Fibroblast of lung (primary cell): ENCODE measurements at regions not wholly inside any gene's neighbourhood (a gene's known extent, or its start where the extent isn't known, plus 50 kb on each side); places are given as distances from the start of the nearest gene placed in this dataset.

Experiments
- EZH2 ChIP-seq: IDR thresholded peaks from 2 replicates; pipeline ENCODE4 v1.5.1; 2012; ENCODE audit warnings: low read length, control low read depth, mild to moderate bottlenecking; ENCODE audit errors: missing control alignments
- TF ChIP-seq, protein P1 (sequence below), 2 donors: IDR thresholded peaks in 1 of 2; conservative IDR thresholded peaks in 1 of 2; 1 replicate in 1 of 2; 2 replicates in 1 of 2; pipeline ENCODE4 v1.5.1; 2011 to 2012; ENCODE audit warnings: low read length in 2 of 2, control low read depth in 1 of 2, inconsistent platforms in 1 of 2, low read depth in 1 of 2, mild to moderate bottlenecking in 1 of 2

- TF ChIP-seq, protein P1, sequence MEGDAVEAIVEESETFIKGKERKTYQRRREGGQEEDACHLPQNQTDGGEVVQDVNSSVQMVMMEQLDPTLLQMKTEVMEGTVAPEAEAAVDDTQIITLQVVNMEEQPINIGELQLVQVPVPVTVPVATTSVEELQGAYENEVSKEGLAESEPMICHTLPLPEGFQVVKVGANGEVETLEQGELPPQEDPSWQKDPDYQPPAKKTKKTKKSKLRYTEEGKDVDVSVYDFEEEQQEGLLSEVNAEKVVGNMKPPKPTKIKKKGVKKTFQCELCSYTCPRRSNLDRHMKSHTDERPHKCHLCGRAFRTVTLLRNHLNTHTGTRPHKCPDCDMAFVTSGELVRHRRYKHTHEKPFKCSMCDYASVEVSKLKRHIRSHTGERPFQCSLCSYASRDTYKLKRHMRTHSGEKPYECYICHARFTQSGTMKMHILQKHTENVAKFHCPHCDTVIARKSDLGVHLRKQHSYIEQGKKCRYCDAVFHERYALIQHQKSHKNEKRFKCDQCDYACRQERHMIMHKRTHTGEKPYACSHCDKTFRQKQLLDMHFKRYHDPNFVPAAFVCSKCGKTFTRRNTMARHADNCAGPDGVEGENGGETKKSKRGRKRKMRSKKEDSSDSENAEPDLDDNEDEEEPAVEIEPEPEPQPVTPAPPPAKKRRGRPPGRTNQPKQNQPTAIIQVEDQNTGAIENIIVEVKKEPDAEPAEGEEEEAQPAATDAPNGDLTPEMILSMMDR (conservative IDR thresholded peaks at IDR 0.05 in 1 of 2, IDR thresholded peaks at IDR 0.05 in 1 of 2; ENCODE audit: low read depth in 1 of 2, low read length in 2 of 2) = peak; percentile 33 to 37
- TF ChIP-seq EZH2 = no peak
Measured at GRCh38 chr10:31083765-31084184, 52.1 kb upstream of the ZNF438 start.
